ENCODE measurements at regions not wholly inside any gene's neighbourhood (a gene's known extent, or its start where the extent isn't known, plus 50 kb on each side); places are given as distances from the start of the nearest gene placed in this dataset.

DNA sequence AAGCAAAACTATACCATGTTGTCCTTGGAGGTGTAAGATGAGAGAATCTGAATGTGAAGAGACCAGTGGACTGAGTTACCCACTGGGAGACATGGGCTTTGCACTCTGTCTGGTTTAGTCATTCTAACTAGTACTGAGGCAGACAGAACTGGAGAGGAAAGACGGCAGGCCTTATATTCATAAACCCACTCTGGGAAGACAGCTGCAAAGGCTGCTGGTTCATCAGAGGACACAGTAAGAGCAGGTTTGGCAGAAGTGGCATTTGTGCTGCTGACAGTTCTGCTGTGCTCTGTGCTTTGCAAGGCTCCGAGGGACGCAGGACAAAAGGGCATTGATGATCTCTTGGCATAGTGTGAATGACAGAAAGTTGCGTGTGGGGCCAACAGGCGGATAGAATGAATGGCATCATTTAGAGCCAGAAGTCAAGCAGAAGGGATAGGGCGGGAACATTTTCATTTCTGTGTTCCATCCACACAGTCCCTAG is 142.3 kb upstream of the TENT5A start:
- H3K27me3 ChIP-seq (ENCODE audit: control insufficient read depth, insufficient read depth, low read length) = no peaks in the 10 kb centered on the region
- H3K4me3 ChIP-seq (ENCODE audit: low read length) = no peak overlapping the region
- no peaks in the 10 kb centered on the region for H3K9me3 Mint-ChIP-seq
- no peak for ATAC-seq
- H3K27me3 Mint-ChIP-seq (ENCODE audit: low read depth in 2 of 2) = no peaks in the 10 kb centered on the region
- H3K4me1 ChIP-seq (ENCODE audit: control insufficient read depth, insufficient read depth, low read length) = no peaks in the 10 kb centered on the region
- 93% methylated on average over 6 of the region's 6 CpGs for WGBS (ENCODE audit: insufficient coverage)
- H3K4me3 Mint-ChIP-seq = no peak overlapping the region
- no peak overlapping the region for H3K27ac ChIP-seq (ENCODE audit: low read length)
- no peak overlapping the region for H3K27ac Mint-ChIP-seq
- H3K9me3 ChIP-seq (ENCODE audit: control insufficient read depth, insufficient read depth, low read length) = no peaks in the 10 kb centered on the region
- TF ChIP-seq, protein P1, sequence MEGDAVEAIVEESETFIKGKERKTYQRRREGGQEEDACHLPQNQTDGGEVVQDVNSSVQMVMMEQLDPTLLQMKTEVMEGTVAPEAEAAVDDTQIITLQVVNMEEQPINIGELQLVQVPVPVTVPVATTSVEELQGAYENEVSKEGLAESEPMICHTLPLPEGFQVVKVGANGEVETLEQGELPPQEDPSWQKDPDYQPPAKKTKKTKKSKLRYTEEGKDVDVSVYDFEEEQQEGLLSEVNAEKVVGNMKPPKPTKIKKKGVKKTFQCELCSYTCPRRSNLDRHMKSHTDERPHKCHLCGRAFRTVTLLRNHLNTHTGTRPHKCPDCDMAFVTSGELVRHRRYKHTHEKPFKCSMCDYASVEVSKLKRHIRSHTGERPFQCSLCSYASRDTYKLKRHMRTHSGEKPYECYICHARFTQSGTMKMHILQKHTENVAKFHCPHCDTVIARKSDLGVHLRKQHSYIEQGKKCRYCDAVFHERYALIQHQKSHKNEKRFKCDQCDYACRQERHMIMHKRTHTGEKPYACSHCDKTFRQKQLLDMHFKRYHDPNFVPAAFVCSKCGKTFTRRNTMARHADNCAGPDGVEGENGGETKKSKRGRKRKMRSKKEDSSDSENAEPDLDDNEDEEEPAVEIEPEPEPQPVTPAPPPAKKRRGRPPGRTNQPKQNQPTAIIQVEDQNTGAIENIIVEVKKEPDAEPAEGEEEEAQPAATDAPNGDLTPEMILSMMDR (IDR thresholded peaks at IDR 0.05) = no peak
- H3K4me1 Mint-ChIP-seq = no peaks in the 10 kb centered on the region
- H3K36me3 ChIP-seq (ENCODE audit: control insufficient read depth, insufficient read depth, low read length) = no peaks in the 10 kb centered on the region
- H3K36me3 Mint-ChIP-seq = no peaks in the 10 kb centered on the region
- no peak for DNase-seq
- intact Hi-C loops (cut with micrococcal nuclease) = no loop called here

DNA sequence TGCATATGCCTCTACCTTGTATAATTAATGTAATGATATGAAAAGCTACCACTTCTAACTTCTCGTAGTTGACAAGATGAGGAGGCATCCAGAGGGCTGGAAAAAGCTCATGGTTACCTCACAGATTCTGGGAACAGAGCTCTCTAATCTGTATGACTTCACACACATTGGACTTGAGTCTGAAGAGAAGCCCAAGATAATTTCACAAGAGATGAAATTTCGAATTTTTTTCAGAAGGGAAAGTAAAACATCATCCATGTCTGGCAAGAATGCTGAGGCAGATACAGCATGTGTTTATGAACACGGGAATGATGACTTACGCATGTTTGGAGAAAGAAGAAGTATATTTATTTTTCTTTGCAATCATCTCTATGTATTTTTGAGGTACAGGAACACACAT is 141.8 kb upstream of the TENT5A start:
- H3K4me3 ChIP-seq (ENCODE audit: low read length) = no peak overlapping the region
- Mint-ChIP-seq H3K4me3 (no peak overlapping the region), H3K27me3 (ENCODE audit: low read depth in 2 of 2) (no peaks in the 10 kb centered on the region), H3K36me3 (no peaks in the 10 kb centered on the region), H3K4me1 (no peaks in the 10 kb centered on the region), H3K27ac (no peak overlapping the region), H3K9me3 (no peaks in the 10 kb centered on the region)
- no peaks in the 10 kb centered on the region for H3K36me3 ChIP-seq (ENCODE audit: control insufficient read depth, insufficient read depth, low read length)
- no peak for DNase-seq
- no peak for ATAC-seq
- no peaks in the 10 kb centered on the region for H3K9me3 ChIP-seq (ENCODE audit: control insufficient read depth, insufficient read depth, low read length)
- intact Hi-C loops (cut with micrococcal nuclease) = no loop called here
- no peak overlapping the region for H3K27ac ChIP-seq (ENCODE audit: low read length)
- no peaks in the 10 kb centered on the region for H3K4me1 ChIP-seq (ENCODE audit: control insufficient read depth, insufficient read depth, low read length)
- 52% methylated on average over 2 of the region's 4 CpGs for WGBS (ENCODE audit: insufficient coverage)
- no peaks in the 10 kb centered on the region for H3K27me3 ChIP-seq (ENCODE audit: control insufficient read depth, insufficient read depth, low read length)
- TF ChIP-seq, protein P1 (IDR thresholded peaks at IDR 0.05) = no peak

DNA sequence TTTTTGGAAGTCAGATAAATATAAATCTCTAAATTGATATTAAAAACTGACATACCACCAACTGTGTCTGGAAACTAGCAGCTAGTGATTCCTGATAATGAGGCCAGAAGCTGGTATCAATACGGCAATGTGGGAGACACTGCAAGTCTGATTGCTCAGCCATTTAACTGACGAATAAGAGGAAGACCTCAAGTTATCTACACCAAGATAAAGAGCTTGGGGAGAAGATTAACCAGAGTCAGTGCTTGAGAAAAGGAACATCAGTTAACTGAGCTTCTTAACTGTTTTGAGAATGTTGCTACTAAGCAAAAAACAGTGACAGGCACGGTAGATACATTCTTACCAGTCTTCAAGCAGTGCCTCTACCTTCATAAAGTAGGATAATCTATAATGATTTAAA is 140.4 kb upstream of the TENT5A start:
- H3K4me1 ChIP-seq (ENCODE audit: control insufficient read depth, insufficient read depth, low read length) = no peaks in the 10 kb centered on the region
- H3K9me3 Mint-ChIP-seq = no peaks in the 10 kb centered on the region
- H3K27me3 ChIP-seq (ENCODE audit: control insufficient read depth, insufficient read depth, low read length) = no peaks in the 10 kb centered on the region
- H3K9me3 ChIP-seq (ENCODE audit: control insufficient read depth, insufficient read depth, low read length) = no peaks in the 10 kb centered on the region
- no peak overlapping the region for H3K4me3 Mint-ChIP-seq
- no peaks in the 10 kb centered on the region for H3K36me3 ChIP-seq (ENCODE audit: control insufficient read depth, insufficient read depth, low read length)
- 93% methylated on average over 2 of the region's 3 CpGs for WGBS (ENCODE audit: insufficient coverage)
- no peak overlapping the region for H3K27ac Mint-ChIP-seq
- H3K36me3 Mint-ChIP-seq = no peaks in the 10 kb centered on the region
- H3K27ac ChIP-seq (ENCODE audit: low read length) = no peak overlapping the region
- intact Hi-C loops (cut with micrococcal nuclease) = no loop called here
- TF ChIP-seq, protein P1 (IDR thresholded peaks at IDR 0.05) = no peak
- DNase-seq (no peak), ATAC-seq (peak in 1 of 3 donors; percentile 48)
- no peaks in the 10 kb centered on the region for H3K27me3 Mint-ChIP-seq (ENCODE audit: low read depth in 2 of 2)
- H3K4me1 Mint-ChIP-seq = no peaks in the 10 kb centered on the region
- H3K4me3 ChIP-seq (ENCODE audit: low read length) = no peak overlapping the region

DNA sequence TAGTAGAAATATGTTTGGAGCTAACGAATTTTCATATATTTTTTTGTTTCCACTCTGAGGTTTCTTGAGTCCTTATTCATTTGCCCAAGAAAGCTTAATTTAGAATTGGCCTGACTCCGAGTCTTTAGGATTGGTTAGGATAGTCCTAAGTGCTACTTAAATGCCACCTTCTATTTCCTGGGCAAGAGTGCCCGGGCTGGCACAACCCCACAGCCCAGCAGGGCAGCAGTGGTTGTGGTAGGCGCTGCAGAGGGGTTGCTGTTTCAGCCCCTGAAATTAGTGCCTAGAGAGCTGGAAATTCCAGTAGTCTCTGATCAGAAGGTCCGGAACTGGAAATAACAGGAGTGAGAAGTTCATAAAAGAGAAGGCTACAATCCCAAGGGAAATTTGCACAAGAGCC is 139.4 kb upstream of the TENT5A start:
- 75% methylated on average over 5 of the region's 5 CpGs for WGBS (ENCODE audit: insufficient coverage)

More for the DNA sequence above, 139.4 kb upstream of the TENT5A start:
- no peaks in the 10 kb centered on the region for H3K4me1 Mint-ChIP-seq
- TF ChIP-seq, protein P1 (IDR thresholded peaks at IDR 0.05) = no peak
- no peak overlapping the region for H3K4me3 Mint-ChIP-seq
- H3K36me3 Mint-ChIP-seq = no peaks in the 10 kb centered on the region
- Histone ChIP-seq H3K9me3 (ENCODE audit: control insufficient read depth, insufficient read depth, low read length) (no peaks in the 10 kb centered on the region), H3K36me3 (ENCODE audit: control insufficient read depth, insufficient read depth, low read length) (no peaks in the 10 kb centered on the region), H3K4me3 (ENCODE audit: low read length) (no peak overlapping the region), H3K4me1 (ENCODE audit: control insufficient read depth, insufficient read depth, low read length) (no peaks in the 10 kb centered on the region), H3K27ac (ENCODE audit: low read length) (no peak overlapping the region), H3K27me3 (ENCODE audit: control insufficient read depth, insufficient read depth, low read length) (no peaks in the 10 kb centered on the region)
- no peaks in the 10 kb centered on the region for H3K9me3 Mint-ChIP-seq
- intact Hi-C loops (cut with micrococcal nuclease) = no loop called here
- no peak for ATAC-seq
- no peaks in the 10 kb centered on the region for H3K27me3 Mint-ChIP-seq (ENCODE audit: low read depth in 2 of 2)
- DNase-seq = no peak
- H3K27ac Mint-ChIP-seq = no peak overlapping the region
